SK-N-SH treated with all-trans-retinoic acid at 6 μM for 48 hours (cell line): ENCODE measurements at regions not wholly inside any gene's neighbourhood (a gene's known extent, or its start where the extent isn't known, plus 50 kb on each side); places are given as distances from the start of the nearest gene placed in this dataset.

ENCODE experiments used
- CREB5 ChIP-seq: fragments of 250-450 bp; sonication (Bioruptor Pico); IDR thresholded peaks from 2 replicates; pipeline ENCODE4 v1.5.1; 2020; ENCODE audit warnings: low read depth, mild to moderate bottlenecking, moderate library complexity
- ESRRG ChIP-seq: fragments of 250-450 bp; sonication (Bioruptor Pico); IDR thresholded peaks from 2 replicates; pipeline ENCODE4 v1.6.1; 2021; ENCODE audit warnings: mild to moderate bottlenecking
- GLIS3 ChIP-seq: fragments of 250-450 bp; sonication (Bioruptor Pico); IDR thresholded peaks from 2 replicates; pipeline ENCODE4 v1.5.0; 2020; ENCODE audit warnings: mild to moderate bottlenecking, moderate library complexity
- OSR1 ChIP-seq: fragments of 250-450 bp; sonication (Bioruptor Pico); IDR thresholded peaks from 2 replicates; pipeline ENCODE4 v1.8.0; 2022; ENCODE audit warnings: moderate library complexity, mild to moderate bottlenecking, inconsistent platforms
- PATZ1 ChIP-seq: fragments of 250-450 bp; sonication (Bioruptor Pico); IDR thresholded peaks from 2 replicates; pipeline ENCODE4 v1.8.0; 2020; ENCODE audit warnings: mild to moderate bottlenecking, moderate library complexity, borderline replicate concordance
- TCF4 ChIP-seq: fragments of 250-450 bp; sonication (Bioruptor Pico); IDR thresholded peaks from 2 replicates; pipeline ENCODE4 v1.8.0; 2021; ENCODE audit warnings: mild to moderate bottlenecking, moderate library complexity, borderline replicate concordance
- TSHZ2 ChIP-seq: fragments of 250-450 bp; sonication (Bioruptor Pico); IDR thresholded peaks from 2 replicates; pipeline ENCODE4 v1.5.0; 2020; ENCODE audit warnings: mild to moderate bottlenecking, moderate library complexity
- ZFP3 ChIP-seq: fragments of 250-450 bp; sonication (Bioruptor Pico); IDR thresholded peaks from 2 replicates; pipeline ENCODE4 v1.5.0; 2020; ENCODE audit warnings: mild to moderate bottlenecking, moderate library complexity
- ZFP30 ChIP-seq: fragments of 450-650 bp; formaldehyde crosslinking; IDR thresholded peaks from 2 replicates; pipeline ENCODE4 v1.5.0; 2022; ENCODE audit warnings: mild to moderate bottlenecking, moderate library complexity
- ZNF565 ChIP-seq: fragments of 450-650 bp; formaldehyde crosslinking; conservative IDR thresholded peaks from 2 replicates; pipeline ENCODE4 v1.5.0; 2020; ENCODE audit warnings: low read depth, mild to moderate bottlenecking, moderate library complexity
- ZNF8 ChIP-seq: fragments of 450-650 bp; formaldehyde crosslinking; IDR thresholded peaks from 2 replicates; pipeline ENCODE4 v1.5.0; 2020; ENCODE audit warnings: mild to moderate bottlenecking, moderate library complexity

GRCh38 chr11:69894648-69895047 lies 75.4 kb upstream of the FGF3 start:
- TF ChIP-seq ZNF8 (CRISPR knock-in tag) = no peak
- no peak for TF ChIP-seq GLIS3 (CRISPR knock-in tag)
- TF ChIP-seq ZFP30 = no peak
- no peak for TF ChIP-seq PATZ1 (CRISPR knock-in tag)
- no peak for TF ChIP-seq ZFP3 (CRISPR knock-in tag)
- TF ChIP-seq OSR1 = no peak
- TF ChIP-seq TCF4 = no peak
- no peak for TF ChIP-seq ESRRG (CRISPR knock-in tag)
- TF ChIP-seq ZNF565 (CRISPR knock-in tag) = no peak
- TF ChIP-seq TSHZ2 (CRISPR knock-in tag) = no peak
- TF ChIP-seq CREB5 (CRISPR knock-in tag) = no peak
